ENCODE measurements at regions not wholly inside any gene's neighbourhood (a gene's known extent, or its start where the extent isn't known, plus 50 kb on each side); places are given as distances from the start of the nearest gene placed in this dataset.

GRCh38 chr4:72820107-72820506 lies 249.4 kb downstream of the COX18 start:
- no peak overlapping the region for H3K4me3 ChIP-seq (ENCODE audit: insufficient read depth, low read depth, low read length)
- no peak overlapping the region for H2BK120ac ChIP-seq (ENCODE audit: low read depth, low read length)
- H3K27ac ChIP-seq (ENCODE audit: insufficient read depth, low read length) = no peak overlapping the region
- no peak overlapping the region for H2BK15ac ChIP-seq (ENCODE audit: low read depth, low read length)
- H3K4me1 ChIP-seq (ENCODE audit: control insufficient read depth, insufficient read depth, low read length) = no peaks in the 10 kb centered on the region
- H3K14ac ChIP-seq (replicated peaks; ENCODE audit: low read depth, low read length) = no peak overlapping the region
- H3K9ac ChIP-seq (ENCODE audit: low read depth, low read length) = no peak overlapping the region
- no peak overlapping the region for H4K91ac ChIP-seq (ENCODE audit: insufficient read depth, low read depth, low read length)
- no peak overlapping the region for H2AK5ac ChIP-seq (ENCODE audit: low read depth, low read length)
- intact Hi-C loops (cut with micrococcal nuclease) = no loop called here
- H2AFZ ChIP-seq (replicated peaks; ENCODE audit: low read length, poor library complexity) = no peak overlapping the region
- no peak overlapping the region for H3K4me2 ChIP-seq (ENCODE audit: low read depth, low read length)
- no peak overlapping the region for H3K18ac ChIP-seq (ENCODE audit: low read depth, low read length)
- BruUV-seq (replicated peaks) = no TSS peak
- ChIA-PET POLR2A (ENCODE audit: unreplicated experiment) (no interaction called here), CTCF (no interaction called here)
- no peak overlapping the region for H2BK5ac ChIP-seq (ENCODE audit: low read depth, low read length, poor library complexity, severe bottlenecking)
- no peak overlapping the region for H3K4ac ChIP-seq (ENCODE audit: low read depth, low read length)
- no peak overlapping the region for H4K8ac ChIP-seq (ENCODE audit: low read depth in 2 of 2, low read length in 2 of 2)
- H4K20me1 ChIP-seq (ENCODE audit: insufficient read depth, low read length) = no peaks in the 10 kb centered on the region
- no peaks in the 10 kb centered on the region for H3K9me3 ChIP-seq (ENCODE audit: control insufficient read depth, insufficient read depth, low read length)
- no peaks in the 10 kb centered on the region for H3K9me1 ChIP-seq (ENCODE audit: insufficient read depth, low read length)
- H3K56ac ChIP-seq (ENCODE audit: extremely low read depth, insufficient read depth, low read length) = no peak overlapping the region
- no peak overlapping the region for H2BK20ac ChIP-seq (ENCODE audit: low read depth, low read length)
- DNase-seq (no peak), ATAC-seq (ENCODE audit: low read depth) (no peak)
- H3K27me3 ChIP-seq (ENCODE audit: control insufficient read depth, insufficient read depth, low read length) = no peaks in the 10 kb centered on the region
- no peaks in the 10 kb centered on the region for H3K36me3 ChIP-seq (ENCODE audit: control insufficient read depth, insufficient read depth, low read length)
- H3K79me1 ChIP-seq (ENCODE audit: low read depth in 1 of 2, low read length in 2 of 2) = no peaks in the 10 kb centered on the region
- H2AK9ac ChIP-seq (replicated peaks; ENCODE audit: low read depth, low read length, poor library complexity) = no peak overlapping the region
- in situ Hi-C loops (cut with MboI; ENCODE audit: low sequenced_read_pairs) = no loop called here
- no peak overlapping the region for H3K23ac ChIP-seq (ENCODE audit: low read depth, low read length)
- H4K5ac ChIP-seq (ENCODE audit: low read depth, low read length) = no peak overlapping the region
- dilution Hi-C loops (cut with HindIII; ENCODE audit: low sequenced_read_pairs, unreplicated experiment) = no loop called here
- no peak for TF ChIP-seq CEBPB (IDR thresholded peaks at IDR 0.05; ENCODE audit: low read depth, low read length)
- no peak for TF ChIP-seq SMC3 (IDR thresholded peaks at IDR 0.05; ENCODE audit: low read depth, low read length)
- no peak for TF ChIP-seq RFX5 (IDR thresholded peaks at IDR 0.05; ENCODE audit: low read depth, low read length)

Measured in IMR-90 (cell line).